CD14-positive monocyte (primary cell): ENCODE measurements at regions not wholly inside any gene's neighbourhood (a gene's known extent, or its start where the extent isn't known, plus 50 kb on each side); places are given as distances from the start of the nearest gene placed in this dataset.

ENCODE experiments used
- DNase-seq, 3 donors: peaks; one replicate each; pipeline ENCODE4 v3.0.0-alpha.2; 2011 to 2022
- H2AFZ ChIP-seq: 2 replicates; pipeline ENCODE4 v1.6.0; 2012; ENCODE audit warnings: mild to moderate bottlenecking, low read depth, low read length, inconsistent platforms; ENCODE audit not compliant: insufficient read depth, poor library complexity, severe bottlenecking
- H3K27ac ChIP-seq, 2 donors: 1 replicate in 1 of 2; 2 replicates in 1 of 2; pipeline ENCODE4 v1.5.1; 2012 to 2013; ENCODE audit warnings: low read length in 2 of 2, control low read depth in 1 of 2, inconsistent platforms in 1 of 2, low read depth in 1 of 2, mild to moderate bottlenecking in 1 of 2
- H3K27me3 ChIP-seq, 2 donors: one replicate each; pipeline versions ENCODE4 v1.6.0 to v1.6.1; 2011 to 2013; ENCODE audit warnings: low read length in 2 of 2; ENCODE audit not compliant: control insufficient read depth in 2 of 2, insufficient read depth in 2 of 2
- H3K36me3 ChIP-seq, 2 donors: replicated peaks in 1 of 2; 1 replicate in 1 of 2; 2 replicates in 1 of 2; pipeline versions ENCODE4 v1.5.1 to v1.6.1; 2012 to 2013; ENCODE audit warnings: low read length in 2 of 2, control low read depth in 1 of 2, inconsistent platforms in 1 of 2, mild to moderate bottlenecking in 1 of 2; ENCODE audit not compliant: insufficient read depth in 2 of 2, control insufficient read depth in 1 of 2
- H3K4me1 ChIP-seq, 2 donors: 1 replicate in 1 of 2; 2 replicates in 1 of 2; pipeline versions ENCODE4 v1.5.1 to v1.6.1; 2012 to 2013; ENCODE audit warnings: low read length in 2 of 2, control low read depth in 1 of 2, inconsistent platforms in 1 of 2, mild to moderate bottlenecking in 1 of 2, moderate library complexity in 1 of 2; ENCODE audit not compliant: insufficient read depth in 2 of 2, control insufficient read depth in 1 of 2
- H3K4me2 ChIP-seq: replicated peaks from 2 replicates; pipeline ENCODE3; 2012; ENCODE audit warnings: low read length, moderate library complexity, mild to moderate bottlenecking; ENCODE audit not compliant: poor library complexity, severe bottlenecking; ENCODE audit errors: extremely low read depth
- H3K4me3 ChIP-seq, 3 experiments: fragments of 200-600 bp in 1 of 3; sonication (generic) in 1 of 3; replicated peaks in 1 of 3; 1 replicate in 2 of 3; 2 replicates in 1 of 3; pipeline ENCODE4 v1.5.1; 2011 to 2013; ENCODE audit warnings: low read length in 3 of 3, mild to moderate bottlenecking in 3 of 3, control low read depth in 2 of 3, low read depth in 2 of 3, inconsistent platforms in 1 of 3, moderate library complexity in 1 of 3
- H3K79me2 ChIP-seq: 2 replicates; pipeline ENCODE4 v1.6.0; 2012; ENCODE audit warnings: mild to moderate bottlenecking, control low read depth, inconsistent platforms, low read length, moderate library complexity; ENCODE audit not compliant: insufficient read depth
- H3K9ac ChIP-seq: 2 replicates; pipeline ENCODE4 v1.6.0; 2017; ENCODE audit warnings: low read length, mild to moderate bottlenecking; ENCODE audit not compliant: insufficient read depth, poor library complexity, severe bottlenecking
- H3K9me3 ChIP-seq, 2 donors: replicated peaks in 1 of 2; 1 replicate in 1 of 2; 2 replicates in 1 of 2; pipeline versions ENCODE4 v1.5.1 to v1.6.1; 2012 to 2013; ENCODE audit warnings: low read length in 2 of 2, control low read depth in 1 of 2; ENCODE audit not compliant: control insufficient read depth in 1 of 2, insufficient read depth in 1 of 2
- H4K20me1 ChIP-seq: 2 replicates; pipeline ENCODE4 v1.6.0; 2012; ENCODE audit warnings: mild to moderate bottlenecking, low read length, control low read depth, moderate library complexity; ENCODE audit not compliant: insufficient read depth
- H3K27ac Mint-ChIP-seq, 7 donors: one replicate each; pipeline ENCODE4 v1.8.0; 2020; ENCODE audit warnings: mild to moderate bottlenecking in 7 of 7, mixed read lengths in 7 of 7, moderate library complexity in 6 of 7, inconsistent platforms in 2 of 7
- H3K27me3 Mint-ChIP-seq, 3 donors: one replicate each; pipeline ENCODE4 v1.8.0; 2021 to 2022; ENCODE audit warnings: low read depth in 3 of 3, mild to moderate bottlenecking in 3 of 3, mixed read lengths in 3 of 3, moderate library complexity in 3 of 3, inconsistent platforms in 1 of 3
- H3K36me3 Mint-ChIP-seq, 2 donors: one replicate each; pipeline ENCODE4 v1.8.0; 2020; ENCODE audit warnings: mixed read lengths in 2 of 2, inconsistent platforms in 1 of 2, mild to moderate bottlenecking in 1 of 2
- H3K4me1 Mint-ChIP-seq: one replicate; pipeline ENCODE4 v1.8.0; 2020; ENCODE audit warnings: mild to moderate bottlenecking, mixed read lengths
- H3K4me3 Mint-ChIP-seq, 2 donors: one replicate each; pipeline ENCODE4 v1.8.0; 2020; ENCODE audit warnings: mild to moderate bottlenecking in 2 of 2, mixed read lengths in 2 of 2, moderate library complexity in 1 of 2
- H3K9me3 Mint-ChIP-seq, 7 donors: one replicate each; pipeline ENCODE4 v1.8.0; 2020 to 2022; ENCODE audit warnings: mixed read lengths in 7 of 7, mild to moderate bottlenecking in 6 of 7, moderate library complexity in 6 of 7, inconsistent platforms in 2 of 7
- WGBS: methylation state at CpG from one replicate; pipeline ENCODE4 v1.1.5; 2013; ENCODE audit warnings: missing lambda C conversion rate; ENCODE audit not compliant: insufficient coverage; 5-methylcytosine and 5-hydroxymethylcytosine counted together
- intact Hi-C, 2 donors: fragments of 100-400 bp; cut with micrococcal nuclease; formaldehyde crosslinking; loops; one replicate each; pipeline versions ENCODE4 v1.15.0 to v1.15.1; 2023
- TF ChIP-seq, protein P1 (sequence below): fragments of 200-600 bp; IDR thresholded peaks from one replicate; pipeline ENCODE4 v1.8.0; 2022; ENCODE audit warnings: antibody characterized with exemption, mild to moderate bottlenecking

DNA sequence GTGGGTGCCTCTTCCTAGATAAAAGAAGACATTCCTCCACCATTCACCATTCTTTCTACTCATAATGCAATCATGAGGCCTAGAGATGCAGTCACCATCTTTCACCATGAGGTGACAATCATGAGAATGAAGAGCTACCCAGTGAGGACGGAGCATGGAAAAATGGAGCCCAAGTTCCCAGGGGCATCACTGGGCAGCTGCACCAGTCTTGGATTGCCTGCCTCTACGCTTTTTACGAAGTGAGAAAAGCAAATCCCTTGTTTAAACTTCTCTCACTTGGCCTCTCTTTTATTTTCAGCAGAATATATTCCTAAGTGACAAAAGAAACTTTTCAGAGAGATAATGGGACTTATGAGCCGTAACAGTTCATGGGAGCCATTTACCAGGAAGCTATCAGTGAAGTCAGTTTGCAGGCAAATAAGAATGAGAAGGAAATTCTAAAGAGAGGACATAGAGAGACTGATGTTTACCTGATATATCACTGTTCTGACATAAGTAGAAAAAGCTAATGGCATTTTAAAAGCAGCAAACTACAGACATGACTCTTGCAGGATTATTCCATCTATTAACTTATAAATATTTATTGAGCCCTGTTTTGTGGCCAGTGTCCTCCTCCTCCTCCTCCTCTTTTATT lies 90.0 kb upstream of the CPNE4 start:
- Histone ChIP-seq H3K4me3 (no peak overlapping the region), H3K36me3 (no peaks in the 10 kb centered on the region), H3K9me3 (no peaks in the 10 kb centered on the region), H4K20me1 (no peaks in the 10 kb centered on the region), H3K27me3 (no peaks in the 10 kb centered on the region), H2AFZ (no peak overlapping the region), H3K27ac (no peak overlapping the region), H3K4me1 (no peaks in the 10 kb centered on the region), H3K4me2 (no peak overlapping the region), H3K79me2 (no peaks in the 10 kb centered on the region), H3K9ac (no peak overlapping the region)
- TF ChIP-seq, protein P1, sequence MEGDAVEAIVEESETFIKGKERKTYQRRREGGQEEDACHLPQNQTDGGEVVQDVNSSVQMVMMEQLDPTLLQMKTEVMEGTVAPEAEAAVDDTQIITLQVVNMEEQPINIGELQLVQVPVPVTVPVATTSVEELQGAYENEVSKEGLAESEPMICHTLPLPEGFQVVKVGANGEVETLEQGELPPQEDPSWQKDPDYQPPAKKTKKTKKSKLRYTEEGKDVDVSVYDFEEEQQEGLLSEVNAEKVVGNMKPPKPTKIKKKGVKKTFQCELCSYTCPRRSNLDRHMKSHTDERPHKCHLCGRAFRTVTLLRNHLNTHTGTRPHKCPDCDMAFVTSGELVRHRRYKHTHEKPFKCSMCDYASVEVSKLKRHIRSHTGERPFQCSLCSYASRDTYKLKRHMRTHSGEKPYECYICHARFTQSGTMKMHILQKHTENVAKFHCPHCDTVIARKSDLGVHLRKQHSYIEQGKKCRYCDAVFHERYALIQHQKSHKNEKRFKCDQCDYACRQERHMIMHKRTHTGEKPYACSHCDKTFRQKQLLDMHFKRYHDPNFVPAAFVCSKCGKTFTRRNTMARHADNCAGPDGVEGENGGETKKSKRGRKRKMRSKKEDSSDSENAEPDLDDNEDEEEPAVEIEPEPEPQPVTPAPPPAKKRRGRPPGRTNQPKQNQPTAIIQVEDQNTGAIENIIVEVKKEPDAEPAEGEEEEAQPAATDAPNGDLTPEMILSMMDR: no peak
- H3K36me3 Mint-ChIP-seq: no peaks in the 10 kb centered on the region
- H3K27ac Mint-ChIP-seq: no peak overlapping the region
- 100% methylated on average over 3 of the region's 4 CpGs for WGBS
- no peak for DNase-seq
- H3K4me3 Mint-ChIP-seq: no peak overlapping the region
- intact Hi-C loops: no loop called here
- H3K9me3 Mint-ChIP-seq: peaks cover 2 to 7% (median 3%) of the 10 kb centered on the region in 7 donors
- H3K27me3 Mint-ChIP-seq: peaks cover 0 to 7% (median 6%) of the 10 kb centered on the region in 3 donors
- no peaks in the 10 kb centered on the region for H3K4me1 Mint-ChIP-seq

DNA sequence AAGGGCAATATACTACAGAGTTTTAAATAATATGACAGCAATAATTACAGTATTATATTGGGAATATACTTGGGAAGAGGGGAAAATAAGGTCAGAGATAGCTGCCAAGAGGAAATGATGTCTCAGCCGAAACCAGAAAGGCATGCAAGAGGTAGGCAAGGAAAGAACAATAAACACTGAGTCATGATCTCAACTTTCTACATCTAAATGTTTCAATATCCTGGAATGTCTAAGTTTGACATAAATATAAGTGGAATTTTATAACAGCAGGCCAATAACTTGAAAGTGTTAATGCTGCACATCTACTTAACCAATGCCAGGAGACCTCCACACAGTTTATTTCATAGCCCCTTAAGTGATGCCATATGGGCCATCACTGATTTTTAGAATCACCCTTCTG lies 99.8 kb upstream of the CPNE4 start:
- H3K27me3 ChIP-seq: peaks cover 0 to 2% of the 10 kb centered on the region in 2 donors
- H3K4me1 ChIP-seq: no peaks in the 10 kb centered on the region
- no peaks in the 10 kb centered on the region for H3K79me2 ChIP-seq
- Mint-ChIP-seq H3K27me3 (peaks cover 2 to 9% (median 7%) of the 10 kb centered on the region in 3 donors), H3K9me3 (peaks cover 0 to 15% (median 2%) of the 10 kb centered on the region in 7 donors), H3K4me3 (no peak overlapping the region), H3K36me3 (no peaks in the 10 kb centered on the region), H3K27ac (no peak overlapping the region), H3K4me1 (no peaks in the 10 kb centered on the region)
- peaks cover 0 to 4% of the 10 kb centered on the region in 2 donors for H3K9me3 ChIP-seq
- intact Hi-C loops: no loop called here
- TF ChIP-seq, protein P1: no peak
- no CpG with 5 or more reads among the region's 1 CpG for WGBS
- H3K36me3 ChIP-seq: no peaks in the 10 kb centered on the region
- no peak overlapping the region for H3K4me3 ChIP-seq
- no peak overlapping the region for H2AFZ ChIP-seq
- no peak overlapping the region for H3K27ac ChIP-seq
- no peak overlapping the region for H3K9ac ChIP-seq
- no peak for DNase-seq
- H4K20me1 ChIP-seq: no peaks in the 10 kb centered on the region
- no peak overlapping the region for H3K4me2 ChIP-seq
